Retinal pigment epithelial cell (primary cell): ENCODE measurements at regions not wholly inside any gene's neighbourhood (a gene's known extent, or its start where the extent isn't known, plus 50 kb on each side); places are given as distances from the start of the nearest gene placed in this dataset.

Source experiments
- DNase-seq: peaks from one replicate; pipeline ENCODE4 v3.0.0-alpha.2; 2010; ENCODE audit warnings: low read depth
- H3K4me3 ChIP-seq: 2 replicates; pipeline ENCODE4 v1.5.1; 2011; ENCODE audit warnings: mild to moderate bottlenecking, low read length, control low read depth, moderate library complexity
- TF ChIP-seq, protein P1 (sequence below): conservative IDR thresholded peaks from 2 replicates; pipeline ENCODE4 v1.5.1; 2011; ENCODE audit warnings: low read depth, low read length, control low read depth, inconsistent platforms

DNA sequence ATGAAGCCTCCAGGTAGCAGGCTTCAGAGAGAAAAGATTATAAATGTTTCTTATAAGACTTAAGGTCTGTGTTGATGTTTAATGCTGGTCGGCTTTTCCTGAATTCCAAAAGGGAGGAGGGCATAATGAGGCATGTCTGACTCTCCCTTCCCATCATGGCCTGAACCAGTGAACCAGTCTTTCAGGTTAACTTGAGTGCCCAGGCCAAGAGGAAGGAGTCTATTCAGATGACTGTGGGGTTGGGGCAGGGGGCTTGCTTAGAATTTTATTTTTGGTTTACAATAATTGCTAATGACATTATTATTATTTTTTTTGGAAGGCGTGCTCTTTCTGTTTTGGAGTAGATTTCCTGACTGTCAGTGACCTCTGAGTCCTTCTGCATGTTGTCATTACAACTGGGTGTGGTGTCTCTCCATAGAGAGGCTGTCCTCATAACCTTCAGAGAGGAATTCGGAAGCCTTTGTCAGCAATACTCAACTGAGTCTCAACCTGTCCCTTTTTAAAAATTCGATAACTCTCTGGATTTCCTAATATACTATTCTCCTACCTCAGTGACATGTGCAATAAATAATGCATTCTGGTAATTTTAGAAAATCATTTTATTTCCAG lies 275.1 kb upstream of the CXCR4 start:
- TF ChIP-seq, protein P1, sequence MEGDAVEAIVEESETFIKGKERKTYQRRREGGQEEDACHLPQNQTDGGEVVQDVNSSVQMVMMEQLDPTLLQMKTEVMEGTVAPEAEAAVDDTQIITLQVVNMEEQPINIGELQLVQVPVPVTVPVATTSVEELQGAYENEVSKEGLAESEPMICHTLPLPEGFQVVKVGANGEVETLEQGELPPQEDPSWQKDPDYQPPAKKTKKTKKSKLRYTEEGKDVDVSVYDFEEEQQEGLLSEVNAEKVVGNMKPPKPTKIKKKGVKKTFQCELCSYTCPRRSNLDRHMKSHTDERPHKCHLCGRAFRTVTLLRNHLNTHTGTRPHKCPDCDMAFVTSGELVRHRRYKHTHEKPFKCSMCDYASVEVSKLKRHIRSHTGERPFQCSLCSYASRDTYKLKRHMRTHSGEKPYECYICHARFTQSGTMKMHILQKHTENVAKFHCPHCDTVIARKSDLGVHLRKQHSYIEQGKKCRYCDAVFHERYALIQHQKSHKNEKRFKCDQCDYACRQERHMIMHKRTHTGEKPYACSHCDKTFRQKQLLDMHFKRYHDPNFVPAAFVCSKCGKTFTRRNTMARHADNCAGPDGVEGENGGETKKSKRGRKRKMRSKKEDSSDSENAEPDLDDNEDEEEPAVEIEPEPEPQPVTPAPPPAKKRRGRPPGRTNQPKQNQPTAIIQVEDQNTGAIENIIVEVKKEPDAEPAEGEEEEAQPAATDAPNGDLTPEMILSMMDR = no peak
- no peak for DNase-seq
- H3K4me3 ChIP-seq = no peak overlapping the region

DNA sequence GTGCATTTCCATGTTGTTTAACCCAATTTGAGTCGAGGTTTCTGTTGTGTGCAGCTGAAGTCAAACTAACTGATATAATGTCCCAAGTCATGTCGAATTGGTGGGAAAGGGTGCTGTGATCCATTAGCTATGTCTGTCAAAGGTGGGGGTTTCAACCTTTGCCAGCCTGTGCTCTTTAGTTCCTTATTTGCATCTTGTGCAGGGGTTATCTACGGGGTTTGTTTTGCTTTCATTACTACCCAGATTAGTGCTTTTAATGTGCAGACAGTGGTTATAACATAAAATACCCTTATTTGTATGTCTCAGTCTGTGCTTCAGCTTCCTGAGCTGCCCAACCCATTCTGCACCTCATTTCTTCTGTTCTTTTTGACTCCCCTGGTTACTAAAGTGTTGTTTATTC lies 271.9 kb upstream of the CXCR4 start:
- H3K4me3 ChIP-seq = no peak overlapping the region
- DNase-seq = no peak
- TF ChIP-seq, protein P1 = no peak

DNA sequence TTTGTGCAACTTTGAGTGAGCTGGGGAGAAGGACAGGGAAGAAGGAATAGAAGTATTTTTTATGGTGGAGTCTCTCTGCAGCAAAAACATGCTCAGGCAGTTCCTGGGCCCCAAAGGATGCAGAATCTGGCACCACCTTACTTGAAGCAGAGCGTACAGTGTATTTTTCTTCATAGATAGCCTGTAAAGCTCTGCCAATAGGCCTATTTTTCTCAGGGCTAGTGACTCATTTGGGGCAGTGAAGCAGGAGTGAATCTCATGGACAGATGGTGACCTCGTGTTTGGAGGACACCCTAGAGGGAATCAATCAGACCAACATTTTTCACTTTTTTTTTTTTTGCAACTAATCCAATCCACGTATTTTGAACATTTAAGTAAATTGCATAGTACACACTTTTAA lies 268.1 kb upstream of the CXCR4 start:
- TF ChIP-seq, protein P1 = no peak
- H3K4me3 ChIP-seq = no peak overlapping the region
- DNase-seq = no peak

DNA sequence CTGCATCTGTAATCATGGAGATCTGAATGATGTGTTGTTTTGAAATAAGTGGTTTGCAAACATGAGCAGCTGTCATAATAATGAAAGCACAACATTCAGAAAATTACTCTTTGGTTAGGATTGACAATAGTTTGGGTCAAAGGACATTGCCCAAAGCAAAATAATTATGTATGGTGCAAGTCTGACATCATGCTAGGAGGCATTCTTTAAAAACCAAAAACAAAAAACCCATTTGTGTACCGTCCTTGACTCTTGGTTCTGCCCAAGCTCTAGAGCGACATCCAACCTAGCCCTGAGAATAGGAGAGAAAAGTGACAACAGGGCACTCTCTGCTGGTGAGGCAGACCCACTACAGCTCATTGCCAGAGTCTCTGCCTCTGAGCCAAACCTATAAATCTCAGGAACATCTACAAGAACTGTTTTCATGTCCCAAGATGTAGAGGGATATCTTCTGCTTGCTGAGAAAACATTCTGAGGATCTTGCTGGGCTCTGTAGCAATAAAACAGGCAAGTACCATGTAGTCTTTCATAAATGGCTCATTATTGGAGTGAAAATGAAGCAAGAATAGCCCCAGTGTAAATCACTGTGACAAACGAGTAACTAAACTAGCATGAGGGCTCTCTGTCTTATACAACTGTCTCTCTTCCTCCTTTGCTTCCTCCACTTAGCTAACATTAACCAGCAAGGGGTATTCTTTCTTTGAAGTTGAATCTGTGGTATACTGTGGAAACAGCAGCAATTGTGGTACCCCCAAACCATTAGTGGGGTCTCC lies 266.8 kb upstream of the CXCR4 start:
- DNase-seq = no peak
- no peak overlapping the region for H3K4me3 ChIP-seq
- TF ChIP-seq, protein P1 = peak; percentile 71

DNA sequence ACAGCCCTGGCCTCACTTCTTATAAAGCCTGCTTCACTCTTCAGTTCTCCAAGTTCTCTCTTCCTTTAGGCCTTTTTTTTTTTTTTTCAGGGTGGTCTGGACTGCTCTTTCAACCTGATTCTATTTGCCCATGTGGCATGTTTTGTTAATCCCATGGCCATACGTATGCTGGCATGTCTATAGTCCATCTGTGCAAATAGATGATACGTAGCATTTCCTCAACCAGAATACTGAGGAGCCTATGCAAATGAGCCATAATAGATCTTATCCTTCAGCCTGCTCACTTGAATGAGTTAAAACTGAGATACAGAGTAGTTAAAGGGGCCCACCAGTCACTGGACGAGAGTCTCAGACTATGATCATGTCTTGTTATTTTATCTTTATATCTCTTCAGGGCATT lies 265.2 kb upstream of the CXCR4 start:
- TF ChIP-seq, protein P1 = no peak
- H3K4me3 ChIP-seq = no peak overlapping the region
- no peak for DNase-seq

DNA sequence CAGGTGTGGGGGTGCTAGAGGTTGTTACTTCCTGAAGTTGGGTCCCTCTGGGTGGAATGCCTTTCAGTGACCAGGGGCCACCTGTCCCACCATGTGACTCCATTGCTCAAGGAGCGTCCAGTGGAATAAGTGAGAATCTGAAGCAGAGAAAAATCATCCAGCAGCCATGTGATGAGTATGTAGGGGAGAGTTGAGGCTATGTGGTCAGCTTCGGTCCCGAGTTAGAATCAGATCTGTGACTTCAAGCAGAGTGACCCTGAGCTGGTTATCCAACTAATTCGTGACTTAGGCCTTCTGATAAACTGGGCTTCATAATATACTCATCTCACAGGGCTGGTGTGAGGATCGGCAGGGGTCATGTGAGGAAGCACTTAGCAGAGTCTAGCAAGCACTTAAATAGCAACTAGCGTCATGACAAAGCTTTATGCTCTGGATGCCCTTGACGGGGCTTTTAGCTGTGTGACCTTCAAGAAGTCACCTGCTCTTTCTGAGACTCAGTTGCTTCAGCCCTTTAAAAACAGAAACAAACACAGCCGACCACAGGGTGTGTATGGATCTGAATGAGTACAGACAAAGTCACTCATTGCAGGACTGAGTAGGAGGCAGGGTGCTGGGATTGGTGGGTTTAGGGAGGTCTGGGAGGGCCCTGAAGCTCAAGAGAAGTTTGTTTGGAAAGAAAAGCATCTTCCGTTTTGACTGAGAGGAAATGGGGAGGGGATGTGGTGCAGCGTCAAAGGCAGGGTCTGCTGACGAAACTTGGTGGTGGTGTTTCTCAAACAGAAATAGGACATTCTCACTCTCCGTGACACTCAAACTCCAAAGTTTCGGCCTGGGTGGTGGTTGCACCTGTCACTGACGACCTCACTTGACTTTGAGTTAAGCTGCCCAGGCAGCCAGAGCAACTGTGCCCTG lies 264.0 kb upstream of the CXCR4 start:
- no peak overlapping the region for H3K4me3 ChIP-seq
- no peak for DNase-seq
- TF ChIP-seq, protein P1 = no peak
